Upper lobe of left lung (tissue), 4 donors: ENCODE measurements at regions not wholly inside any gene's neighbourhood (a gene's known extent, or its start where the extent isn't known, plus 50 kb on each side); places are given as distances from the start of the nearest gene placed in this dataset.

Experiments used
- POLR2A ChIP-seq, 4 donors: fragments of 450-650 bp; IDR thresholded peaks; one replicate each; pipeline ENCODE4 v1.5.1; 2016 to 2017; ENCODE audit warnings: antibody characterized with exemption in 4 of 4, mild to moderate bottlenecking in 2 of 4
- POLR2AphosphoS5 ChIP-seq, 2 donors: sonication (generic); formaldehyde crosslinking; IDR thresholded peaks; one replicate each; pipeline ENCODE4 v1.5.1; 2017; ENCODE audit warnings: antibody characterized with exemption in 2 of 2
- TF ChIP-seq, protein P1 (sequence below), 6 experiments: fragments of 450-650 bp in 4 of 6; fragments of 200-600 bp in 2 of 6; sonication (generic) in 2 of 6; IDR thresholded peaks; one replicate each; pipeline ENCODE4 v1.5.1; 2016 to 2019; ENCODE audit warnings: antibody characterized with exemption in 6 of 6

DNA sequence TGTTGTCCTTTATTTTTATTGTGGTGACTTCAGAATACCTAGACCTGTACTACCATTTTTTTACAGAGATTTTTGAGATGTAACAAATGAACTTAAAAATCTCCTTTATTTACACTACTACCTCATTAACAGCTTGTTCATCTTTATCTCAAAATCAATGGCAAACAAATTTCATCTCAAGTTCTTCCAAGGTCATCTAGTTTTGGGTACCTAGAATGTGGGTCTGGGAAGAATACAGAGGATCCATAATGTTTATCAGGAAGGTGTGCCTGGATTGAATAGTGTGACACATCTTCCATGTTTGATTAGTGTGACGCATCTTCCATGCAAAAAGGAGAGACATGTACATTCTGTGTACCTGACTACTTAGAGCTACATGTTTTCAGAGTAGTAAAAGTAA is 63.3 kb upstream of the CCDC179 start:
- TF ChIP-seq, protein P1, sequence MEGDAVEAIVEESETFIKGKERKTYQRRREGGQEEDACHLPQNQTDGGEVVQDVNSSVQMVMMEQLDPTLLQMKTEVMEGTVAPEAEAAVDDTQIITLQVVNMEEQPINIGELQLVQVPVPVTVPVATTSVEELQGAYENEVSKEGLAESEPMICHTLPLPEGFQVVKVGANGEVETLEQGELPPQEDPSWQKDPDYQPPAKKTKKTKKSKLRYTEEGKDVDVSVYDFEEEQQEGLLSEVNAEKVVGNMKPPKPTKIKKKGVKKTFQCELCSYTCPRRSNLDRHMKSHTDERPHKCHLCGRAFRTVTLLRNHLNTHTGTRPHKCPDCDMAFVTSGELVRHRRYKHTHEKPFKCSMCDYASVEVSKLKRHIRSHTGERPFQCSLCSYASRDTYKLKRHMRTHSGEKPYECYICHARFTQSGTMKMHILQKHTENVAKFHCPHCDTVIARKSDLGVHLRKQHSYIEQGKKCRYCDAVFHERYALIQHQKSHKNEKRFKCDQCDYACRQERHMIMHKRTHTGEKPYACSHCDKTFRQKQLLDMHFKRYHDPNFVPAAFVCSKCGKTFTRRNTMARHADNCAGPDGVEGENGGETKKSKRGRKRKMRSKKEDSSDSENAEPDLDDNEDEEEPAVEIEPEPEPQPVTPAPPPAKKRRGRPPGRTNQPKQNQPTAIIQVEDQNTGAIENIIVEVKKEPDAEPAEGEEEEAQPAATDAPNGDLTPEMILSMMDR (IDR thresholded peaks at IDR 0.05), result no peak
- TF ChIP-seq POLR2AphosphoS5 (IDR thresholded peaks at IDR 0.05), result no peak
- TF ChIP-seq POLR2A (IDR thresholded peaks at IDR 0.05), result no peak
